HG02981 (cell line): ENCODE measurements at regions not wholly inside any gene's neighbourhood (a gene's known extent, or its start where the extent isn't known, plus 50 kb on each side); places are given as distances from the start of the nearest gene placed in this dataset.

Experiments
- ATAC-seq: cut with Tn5 transposase; IDR thresholded peaks from one replicate; pipeline ENCODE4 v1.9.1; 2021; ENCODE audit warnings: mild to moderate bottlenecking, moderate library complexity; ENCODE audit not compliant: unreplicated experiment

DNA sequence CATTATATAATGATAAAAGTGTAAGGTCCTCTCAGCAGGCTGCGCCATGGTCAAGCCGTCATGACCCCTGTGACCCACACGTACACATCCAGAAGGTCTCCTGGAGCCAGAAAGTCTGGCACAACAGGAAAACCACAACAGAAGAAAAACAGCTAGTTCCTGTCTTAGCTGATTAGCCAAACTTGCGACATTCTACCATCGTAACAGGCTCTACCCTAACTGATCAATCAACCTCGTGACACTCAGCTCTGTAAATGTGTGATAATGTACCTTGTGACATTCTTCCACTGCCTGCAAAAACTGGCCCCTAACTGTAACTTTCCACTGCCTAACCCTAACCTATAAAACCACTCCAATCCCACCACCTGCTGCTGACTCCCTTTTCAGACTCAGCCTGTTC, 316.4 kb upstream of the TUSC1 start:
- ATAC-seq, result no peak

DNA sequence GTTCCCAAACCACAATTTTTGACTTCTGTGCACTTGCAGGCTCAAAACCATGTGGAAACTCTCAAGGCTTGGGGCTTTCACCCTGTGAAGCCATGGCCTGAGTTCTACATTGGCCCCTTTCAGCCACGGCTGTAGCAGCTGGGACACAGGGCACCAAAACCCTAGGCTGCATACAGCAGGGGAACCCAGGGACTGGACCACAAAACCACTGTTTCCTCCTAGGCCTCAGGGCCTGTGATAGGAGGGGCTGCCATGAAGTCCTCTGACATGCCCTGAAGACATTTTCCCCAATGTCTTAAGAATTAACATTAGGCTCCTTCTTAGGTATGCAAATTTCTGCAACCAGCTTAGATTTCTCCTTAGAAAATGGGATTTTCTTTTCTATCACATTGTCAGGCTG, 312.1 kb upstream of the TUSC1 start:
- no peak for ATAC-seq

DNA sequence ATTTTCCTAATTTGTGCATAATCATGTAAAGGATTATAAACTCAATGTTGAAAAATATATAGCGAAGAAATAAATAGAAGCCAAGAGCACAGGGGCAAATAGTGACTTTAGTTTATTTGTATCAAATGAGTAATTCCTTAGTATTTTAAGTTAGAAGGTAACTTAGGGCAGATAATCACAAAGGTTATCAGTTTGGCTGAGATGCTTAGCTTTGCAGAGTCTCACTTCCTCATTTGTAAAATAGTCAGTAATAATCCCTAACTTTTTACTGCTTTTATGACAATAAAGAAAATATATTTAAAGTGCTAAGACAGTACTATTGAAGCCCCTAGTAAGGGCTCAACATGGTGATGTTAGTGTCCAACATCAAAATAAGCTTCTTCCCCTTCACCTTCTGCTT, 297.4 kb upstream of the TUSC1 start:
- no peak for ATAC-seq

DNA sequence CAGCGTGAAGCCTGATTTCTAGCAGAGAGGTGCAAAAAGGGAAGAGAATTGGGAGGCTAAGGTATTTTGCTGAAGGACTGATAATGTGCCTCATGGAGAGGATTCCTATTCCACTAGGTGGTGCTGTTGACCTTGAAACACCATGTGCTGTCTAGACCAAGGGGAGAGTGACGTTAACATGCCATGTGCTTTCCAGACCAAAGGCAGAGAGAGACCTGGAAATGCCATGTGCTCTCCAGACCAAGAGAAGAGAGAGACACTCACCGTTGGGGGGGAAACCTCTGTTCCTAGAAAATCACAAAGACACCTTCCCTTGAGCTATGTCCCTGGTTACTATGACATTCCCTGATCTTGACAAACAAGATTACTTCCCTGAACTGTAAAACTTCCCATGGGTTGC, 286.0 kb upstream of the TUSC1 start:
- peak; percentile 72 for ATAC-seq

DNA sequence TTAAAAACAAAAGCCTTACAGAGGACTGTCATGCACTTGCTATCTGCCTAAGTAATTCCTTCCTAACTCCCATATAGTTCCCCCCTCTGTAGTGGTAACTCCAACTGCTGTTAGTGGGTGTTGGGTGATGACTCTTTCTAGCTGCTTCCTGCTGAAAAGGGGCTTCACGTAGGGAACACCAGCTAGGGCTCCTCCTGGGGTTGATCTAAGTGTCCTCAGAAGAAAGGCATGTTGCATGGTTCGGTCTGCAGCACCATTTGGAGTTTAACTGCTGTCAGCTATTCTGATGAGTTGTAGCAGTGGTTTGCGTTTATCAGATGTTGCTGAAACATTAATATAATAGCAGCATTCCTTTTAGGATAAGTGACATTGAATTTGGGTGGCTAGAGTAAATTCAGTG, 281.9 kb upstream of the TUSC1 start:
- no peak for ATAC-seq

DNA sequence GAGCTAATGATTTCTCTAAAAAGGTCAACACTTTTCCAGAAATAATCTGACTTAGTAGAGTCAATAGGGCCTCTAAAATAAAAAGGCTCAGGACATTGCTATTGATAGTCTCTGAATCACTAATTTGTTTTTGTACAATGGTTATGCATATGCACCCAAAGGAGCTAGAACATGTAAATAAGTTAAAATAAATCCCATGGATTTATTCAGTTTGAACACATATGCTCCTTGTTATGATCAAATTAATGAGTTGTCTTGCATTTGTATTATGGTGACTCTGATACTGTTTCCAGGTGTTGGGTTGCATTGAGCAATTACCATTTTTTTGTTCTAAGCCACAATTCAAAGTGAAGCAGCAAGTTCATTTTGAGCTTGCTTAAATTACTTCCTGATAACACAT, 276.0 kb upstream of the TUSC1 start:
- no peak for ATAC-seq

DNA sequence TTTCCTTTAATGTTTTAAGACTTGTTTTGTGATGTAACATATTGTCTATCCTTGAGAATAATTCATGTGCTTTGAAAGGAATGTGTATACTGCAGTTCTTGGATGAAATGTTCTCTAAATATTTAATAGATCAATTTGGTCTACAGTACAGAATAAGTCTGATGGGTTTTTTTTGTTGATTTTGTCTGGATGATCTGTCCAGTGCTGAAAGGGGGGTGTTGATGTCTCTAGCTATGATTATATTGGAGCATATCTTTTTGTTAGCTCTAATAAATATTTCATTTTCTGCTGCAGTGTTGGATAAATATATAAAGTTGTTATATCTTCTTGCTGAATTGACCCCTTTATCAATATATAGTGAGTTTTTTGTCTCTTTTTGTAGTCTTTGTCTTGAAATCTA, 269.9 kb upstream of the TUSC1 start:
- no peak for ATAC-seq

DNA sequence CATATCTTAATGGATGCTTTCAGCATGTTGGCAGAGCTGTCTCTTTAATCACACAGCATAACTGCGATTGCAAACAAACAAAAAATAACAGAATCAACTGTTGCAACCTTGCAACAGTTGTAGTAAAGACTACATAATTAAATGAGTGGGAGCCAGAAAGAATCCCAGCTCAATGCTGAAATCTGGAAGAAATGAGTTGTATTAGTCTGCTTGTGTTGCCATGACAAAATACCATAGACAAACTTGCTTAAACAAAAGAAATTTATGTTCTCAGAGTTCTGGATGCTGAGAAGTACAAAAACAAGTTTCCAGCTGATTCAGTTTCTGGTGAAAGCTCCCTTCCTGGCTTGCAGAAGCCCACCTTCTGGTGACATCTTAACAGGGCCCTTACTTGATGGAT, 260.9 kb upstream of the TUSC1 start:
- ATAC-seq, result no peak

DNA sequence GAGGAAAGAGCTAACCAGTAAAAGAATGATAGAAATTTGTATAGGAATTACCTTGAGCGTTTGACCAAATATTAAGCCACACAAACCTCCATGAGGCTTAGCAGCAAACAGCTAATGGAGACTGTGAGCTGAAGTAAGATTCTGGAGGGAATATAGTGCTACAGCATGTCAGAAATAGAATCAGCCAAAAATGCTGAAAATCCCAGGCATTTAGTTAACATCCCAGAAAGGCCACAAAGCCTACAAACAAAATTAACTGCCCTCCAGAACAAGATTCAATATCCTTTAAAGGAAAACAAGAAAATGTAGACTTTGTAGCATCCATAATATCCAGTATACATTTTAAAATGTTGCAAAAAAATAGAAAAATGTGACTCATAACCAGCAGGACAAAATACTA, 257.8 kb upstream of the TUSC1 start:
- ATAC-seq, result no peak

DNA sequence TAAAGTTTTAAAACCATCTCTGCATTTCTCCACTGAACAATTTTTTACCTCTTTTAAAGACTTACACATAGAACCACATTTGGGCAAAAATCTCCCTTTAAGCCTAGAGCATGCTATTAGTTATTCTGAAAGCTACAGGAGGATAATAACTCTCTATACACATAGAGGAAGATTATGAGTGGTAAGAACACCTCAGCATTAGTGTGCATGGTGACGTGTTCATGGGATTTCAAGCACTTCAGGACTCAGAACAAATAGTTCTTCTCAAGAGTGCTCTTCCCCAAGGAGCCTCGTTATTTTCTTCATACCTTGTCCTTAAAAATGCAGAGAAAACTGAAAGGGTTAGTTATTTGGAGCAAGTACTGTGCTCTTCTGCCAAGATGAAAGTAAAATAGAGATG, 256.9 kb upstream of the TUSC1 start:
- ATAC-seq, result no peak

DNA sequence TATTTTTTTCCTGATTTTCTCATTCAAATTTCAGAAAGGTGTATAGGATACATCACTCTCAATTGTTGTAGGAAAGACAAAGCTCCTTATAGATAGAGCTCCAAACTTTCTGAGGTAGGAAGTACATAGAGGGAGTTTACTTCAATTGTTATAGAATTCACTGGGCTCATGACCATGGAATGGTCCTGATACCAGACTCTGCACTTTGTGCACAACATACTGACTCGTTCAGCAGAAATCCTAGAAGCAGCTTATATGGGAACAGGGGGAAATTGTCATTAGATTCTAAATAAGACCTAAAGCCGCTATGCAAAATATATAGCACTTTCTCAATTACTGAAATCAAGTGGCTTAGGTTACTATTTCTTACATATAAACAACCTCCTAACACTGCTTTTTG, 240.5 kb upstream of the TUSC1 start:
- no peak for ATAC-seq

DNA sequence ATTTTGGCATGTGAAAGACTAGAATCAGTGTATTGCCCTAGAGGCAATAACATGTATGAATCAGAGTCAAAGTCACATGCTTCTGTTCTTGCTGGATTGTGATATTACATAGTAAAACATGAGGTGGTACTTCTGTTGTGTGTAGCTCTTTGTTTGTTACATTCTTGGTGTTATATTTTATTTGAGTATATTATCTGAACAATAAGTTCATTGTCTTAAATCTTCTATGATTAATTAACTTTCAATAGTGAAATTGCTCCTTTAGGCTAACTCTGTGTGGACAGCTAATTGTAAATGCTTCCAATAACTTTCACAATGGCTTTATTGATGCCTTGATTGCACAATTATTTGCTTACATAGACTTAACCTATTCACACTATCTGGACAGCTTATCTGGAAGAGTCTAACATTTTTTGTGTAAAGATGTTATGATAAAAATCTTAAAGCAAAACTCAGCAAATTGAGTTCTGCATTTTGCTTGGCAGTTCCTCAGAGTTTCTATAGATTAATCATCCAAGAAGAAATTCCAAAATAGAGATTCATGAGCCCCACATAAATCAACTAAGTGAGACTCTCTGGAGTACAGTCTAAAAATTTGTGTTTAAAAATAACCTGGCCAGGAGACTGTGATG, 239.6 kb upstream of the TUSC1 start:
- ATAC-seq, result no peak

DNA sequence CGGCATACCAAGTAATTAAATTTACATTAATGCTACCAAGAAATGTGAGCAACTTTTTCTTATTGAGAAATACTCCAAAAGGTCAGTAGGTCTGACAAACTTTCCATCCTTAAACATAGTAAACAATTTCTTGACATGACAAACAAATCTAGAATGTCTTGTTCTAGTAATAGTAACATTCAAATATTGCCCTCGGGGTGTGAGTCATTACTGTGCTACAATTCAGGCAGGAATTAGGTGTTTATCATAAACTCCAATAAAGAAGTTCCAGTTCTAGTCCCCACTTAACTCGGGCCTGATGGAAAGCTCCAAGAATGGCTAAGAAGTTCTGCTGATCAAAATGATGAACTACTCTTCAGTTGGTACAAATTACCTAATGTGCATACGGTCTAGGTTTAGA, 235.6 kb upstream of the TUSC1 start:
- no peak for ATAC-seq

DNA sequence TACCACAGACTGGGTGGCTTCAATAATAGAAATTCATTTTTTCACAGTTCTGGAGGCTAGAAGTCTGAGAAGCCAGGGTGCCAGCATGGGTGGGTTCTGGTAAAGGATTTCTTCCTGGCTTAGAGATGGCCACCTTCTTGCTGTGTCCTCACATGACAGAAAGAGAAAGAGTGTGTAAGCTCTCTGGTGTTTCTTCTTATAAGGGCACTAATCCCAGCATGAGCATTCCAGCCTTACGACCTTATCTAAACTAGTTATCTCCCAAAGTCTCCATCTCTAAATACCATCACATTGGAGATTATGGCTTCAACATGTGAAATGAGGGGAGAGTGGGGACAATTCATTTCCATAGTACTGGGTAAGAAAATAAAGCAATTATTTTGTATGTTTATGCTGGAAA, 226.5 kb upstream of the TUSC1 start:
- no peak for ATAC-seq

DNA sequence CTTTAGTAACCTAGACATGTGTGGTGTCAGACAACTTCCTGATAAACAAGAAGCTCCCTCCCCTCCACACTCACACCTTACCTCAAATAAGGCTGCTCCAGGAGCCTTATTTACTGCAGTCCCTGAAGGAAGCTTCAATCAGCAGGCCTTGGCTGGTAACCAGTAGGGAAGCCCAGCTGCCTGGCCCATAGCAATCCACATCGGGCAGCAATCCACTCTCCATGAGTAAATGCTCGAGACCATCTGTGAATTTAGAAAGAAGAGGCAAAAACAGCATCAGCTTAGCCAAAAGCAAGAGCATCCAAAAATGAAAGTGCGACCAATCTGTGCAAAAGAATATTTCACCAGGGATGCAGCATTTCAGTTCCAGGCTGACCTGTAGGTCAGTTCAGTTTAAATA, 213.3 kb upstream of the TUSC1 start:
- ATAC-seq, result no peak

DNA sequence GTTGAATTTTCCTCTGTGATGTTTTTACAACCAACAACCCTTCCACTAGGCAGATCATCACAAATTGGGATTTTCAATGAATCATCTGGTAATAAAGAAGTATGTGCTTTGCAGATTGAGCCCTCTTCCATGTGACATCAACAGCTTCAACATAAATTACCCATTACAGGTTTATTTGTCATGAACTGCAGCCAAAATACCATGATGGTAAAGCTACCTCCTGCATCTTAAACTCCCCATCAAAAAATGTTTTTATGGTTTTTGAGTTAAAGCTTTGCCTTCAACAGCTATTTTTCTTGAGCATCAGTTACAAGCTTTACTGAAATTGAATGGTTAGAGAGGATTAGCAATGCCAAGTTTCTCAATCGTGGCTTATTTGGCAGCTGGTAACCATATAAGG, 211.4 kb upstream of the TUSC1 start:
- ATAC-seq, result no peak

DNA sequence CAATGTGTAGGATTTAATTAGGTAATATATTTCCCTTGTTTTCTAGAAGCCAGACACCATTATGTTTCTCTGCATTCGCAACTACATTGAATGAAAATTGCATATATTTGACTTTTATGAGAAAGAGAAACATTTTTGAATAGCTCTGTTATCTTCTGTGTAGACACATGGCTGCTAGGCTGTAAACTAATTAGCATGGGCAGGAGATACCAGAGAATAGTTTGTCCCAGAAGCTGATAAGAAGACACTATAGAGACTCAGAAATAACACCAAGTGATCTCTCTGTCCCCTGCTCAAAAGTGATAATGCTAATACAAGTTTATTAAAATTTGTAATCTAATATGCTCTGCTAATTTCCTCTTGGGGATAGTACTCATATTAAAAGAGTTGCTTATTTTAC, 198.0 kb upstream of the TUSC1 start:
- ATAC-seq, result no peak

DNA sequence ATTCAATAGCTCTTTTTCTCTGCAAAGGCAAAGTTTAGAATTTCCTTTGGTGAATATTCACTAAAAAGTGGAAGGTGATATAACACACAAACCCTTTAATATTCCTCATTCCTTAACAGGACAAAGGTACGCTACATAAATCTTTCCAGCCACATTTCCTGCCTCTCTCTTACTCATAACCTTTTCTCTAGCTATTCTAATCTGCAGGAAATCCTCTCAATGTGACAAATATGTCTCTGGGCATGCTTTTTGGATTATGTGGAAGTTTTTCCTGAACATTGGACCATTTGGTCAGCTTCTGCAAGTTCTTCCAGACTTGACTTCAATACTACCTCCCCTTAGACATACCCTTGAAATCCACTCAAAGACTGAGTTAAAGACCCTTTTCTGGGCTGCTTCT, 186.3 kb upstream of the TUSC1 start:
- no peak for ATAC-seq

DNA sequence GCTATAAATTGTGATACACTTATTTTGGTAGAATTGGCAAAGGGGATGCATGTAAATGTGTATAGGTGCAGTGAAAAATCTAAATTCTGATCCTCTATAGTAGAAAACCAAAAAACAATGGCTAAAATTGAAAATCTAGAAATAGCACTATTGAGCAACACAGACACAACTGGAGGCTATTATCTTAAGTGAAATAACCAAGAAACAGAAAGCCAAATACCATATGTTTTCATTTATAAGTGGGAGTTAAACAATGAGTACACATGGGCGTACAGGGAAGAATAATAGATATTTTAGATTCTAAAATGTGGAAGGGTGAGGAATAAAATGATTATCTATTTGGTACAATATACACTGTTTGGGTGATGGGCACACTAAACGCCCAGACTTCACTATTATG, 183.2 kb upstream of the TUSC1 start:
- no peak for ATAC-seq

DNA sequence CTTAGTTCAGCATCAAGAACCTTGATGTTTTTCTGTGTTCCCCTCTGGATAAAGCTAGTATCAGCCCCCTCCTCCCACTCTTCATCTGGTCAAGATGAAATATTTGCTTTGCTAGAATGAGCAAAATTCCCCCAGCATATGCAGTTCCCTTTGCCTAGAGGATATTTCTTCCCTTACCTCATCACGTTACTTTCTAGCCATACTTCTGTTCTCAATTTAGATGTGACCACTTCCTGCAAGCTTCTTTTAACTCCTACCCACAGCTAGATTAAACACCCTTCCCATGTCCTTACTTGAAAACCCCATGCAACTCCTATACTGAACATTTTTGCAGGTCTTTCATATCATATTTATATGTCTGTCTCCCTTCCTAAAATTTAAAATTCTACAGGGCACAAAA, 178.9 kb upstream of the TUSC1 start:
- ATAC-seq, result no peak

DNA sequence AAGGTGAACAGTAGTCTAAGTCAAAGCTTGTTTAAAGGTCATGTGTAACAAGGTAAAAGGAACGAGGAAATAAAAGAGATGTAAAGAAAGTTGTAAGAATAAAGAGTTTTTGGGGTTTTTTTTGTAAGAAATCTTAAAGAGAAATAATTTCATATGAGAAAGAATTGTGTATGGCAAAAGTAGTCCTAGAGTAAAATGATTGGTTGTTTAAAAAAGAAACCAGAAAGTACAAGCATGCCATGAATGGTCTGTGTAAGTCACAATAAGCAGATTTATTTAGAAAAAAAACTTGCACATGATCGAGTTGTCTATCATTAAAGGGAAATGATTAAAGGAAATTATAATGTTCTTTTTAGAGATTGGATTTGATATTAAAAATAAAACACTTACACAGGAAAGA, 172.6 kb upstream of the TUSC1 start:
- no peak for ATAC-seq

DNA sequence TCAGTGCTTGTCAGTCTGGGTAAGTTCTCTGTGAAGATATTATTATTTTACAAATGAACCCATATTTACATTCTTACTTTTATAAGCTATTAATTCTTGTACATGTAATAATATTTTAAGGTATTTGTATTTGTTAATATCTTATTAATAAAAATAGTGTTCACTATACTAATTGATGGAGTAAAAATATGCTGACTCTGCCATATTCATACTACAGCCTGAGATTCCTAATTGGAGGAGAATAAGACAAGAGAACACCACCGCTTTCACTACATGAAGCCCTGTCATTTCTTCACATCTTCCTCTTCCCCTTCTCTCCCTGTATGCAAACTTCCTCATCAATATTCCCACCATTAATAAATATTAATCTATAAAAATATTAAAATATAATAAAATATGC, 167.6 kb upstream of the TUSC1 start:
- no peak for ATAC-seq

DNA sequence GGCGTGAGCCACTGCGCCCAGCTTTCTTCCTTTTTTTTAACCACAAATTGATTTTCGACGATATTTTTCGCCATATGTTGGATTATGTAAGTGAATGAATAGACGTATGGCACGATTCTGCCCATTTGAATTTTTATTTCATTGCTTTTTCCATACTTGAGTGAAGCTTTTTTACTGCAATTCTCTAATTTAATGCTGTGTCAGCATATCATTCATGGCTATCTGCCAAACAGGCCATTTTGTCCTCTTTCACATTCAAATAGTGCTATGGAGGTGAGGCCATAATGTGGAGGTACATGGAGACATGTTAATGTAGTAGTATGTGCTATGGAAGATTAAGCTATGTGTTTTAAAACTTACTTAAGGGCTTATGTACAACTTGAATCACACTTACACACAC, 152.1 kb upstream of the TUSC1 start:
- no peak for ATAC-seq

DNA sequence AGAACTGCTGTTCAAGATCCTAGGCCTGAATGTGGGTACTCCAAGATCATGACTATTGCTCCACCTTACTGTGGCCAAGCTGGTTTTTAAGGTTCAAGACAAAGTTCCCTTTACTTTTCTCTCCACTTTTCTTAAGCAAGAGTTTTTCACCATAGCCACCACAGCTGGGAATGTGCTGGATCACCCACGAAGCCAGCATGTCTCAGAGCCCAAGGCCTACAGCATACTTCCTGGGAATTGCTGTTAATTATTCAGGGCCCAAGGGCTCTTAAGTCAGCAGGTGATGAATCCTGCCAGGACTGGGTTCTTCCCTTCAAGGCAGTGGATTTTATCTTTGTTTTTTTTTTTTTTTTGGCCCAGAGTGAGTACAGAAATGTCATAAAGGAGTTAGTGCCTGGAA, 149.4 kb upstream of the TUSC1 start:
- no peak for ATAC-seq
